Smooth muscle cell (in vitro differentiated cells): ENCODE measurements at regions not wholly inside any gene's neighbourhood (a gene's known extent, or its start where the extent isn't known, plus 50 kb on each side); places are given as distances from the start of the nearest gene placed in this dataset.

Experiments used
- DNase-seq: peaks from one replicate; lab custom pipeline; 2025; ENCODE audit not compliant: unreplicated experiment; lab: John Stamatoyannopoulos, UW
- H2AFZ ChIP-seq: fragments of 200-600 bp; sonication (generic); 2 replicates; pipeline ENCODE4 v1.6.0; 2016; ENCODE audit warnings: antibody characterized with exemption, low read depth, mild to moderate bottlenecking
- H3F3A ChIP-seq: fragments of 200-600 bp; sonication (generic); 2 replicates; pipeline ENCODE4 v1.6.0; 2017; ENCODE audit warnings: antibody characterized with exemption, low read depth
- H3K27ac ChIP-seq: fragments of 200-600 bp; sonication (generic); 2 replicates; pipeline ENCODE4 v1.5.1; 2016; ENCODE audit warnings: low read depth, mild to moderate bottlenecking
- H3K27me3 ChIP-seq: fragments of 200-600 bp; sonication (generic); 2 replicates; pipeline ENCODE4 v1.6.1; 2016; ENCODE audit warnings: low read depth, mild to moderate bottlenecking
- H3K36me3 ChIP-seq: fragments of 200-600 bp; sonication (generic); 2 replicates; pipeline ENCODE4 v1.5.1; 2016; ENCODE audit warnings: low read depth
- H3K4me1 ChIP-seq: fragments of 200-600 bp; sonication (generic); 2 replicates; pipeline ENCODE4 v1.5.1; 2016; ENCODE audit warnings: low read depth
- H3K4me2 ChIP-seq: fragments of 200-600 bp; sonication (generic); 2 replicates; pipeline ENCODE4 v1.6.0; 2016; ENCODE audit warnings: mild to moderate bottlenecking
- H3K4me3 ChIP-seq: fragments of 200-600 bp; sonication (generic); 2 replicates; pipeline ENCODE4 v1.5.1; 2016; ENCODE audit warnings: mild to moderate bottlenecking
- H3K79me2 ChIP-seq: fragments of 200-600 bp; sonication (generic); 2 replicates; pipeline ENCODE4 v1.6.0; 2016; ENCODE audit warnings: low read depth, mild to moderate bottlenecking
- H3K9ac ChIP-seq: fragments of 200-600 bp; sonication (generic); 2 replicates; pipeline ENCODE4 v1.6.0; 2016; ENCODE audit warnings: low read depth
- H3K9me3 ChIP-seq: fragments of 200-600 bp; sonication (generic); replicated peaks from 2 replicates; pipeline ENCODE4 v1.5.1; 2016; ENCODE audit warnings: low read depth
- H4K20me1 ChIP-seq: fragments of 200-600 bp; sonication (generic); 2 replicates; pipeline ENCODE4 v1.6.0; 2016; ENCODE audit warnings: low read depth
- WGBS: methylation state at CpG from one replicate; pipeline ENCODE4 v1.1.7; 2016; ENCODE audit warnings: low lambda C conversion rate; 5-methylcytosine and 5-hydroxymethylcytosine counted together
- TF ChIP-seq, protein P1 (sequence below): fragments of 200-600 bp; sonication (generic); IDR thresholded peaks from 2 replicates; pipeline ENCODE4 v1.5.1; 2017; ENCODE audit warnings: borderline replicate concordance, mild to moderate bottlenecking, antibody characterized with exemption; ENCODE audit not compliant: insufficient read depth, poor library complexity, severe bottlenecking

DNA sequence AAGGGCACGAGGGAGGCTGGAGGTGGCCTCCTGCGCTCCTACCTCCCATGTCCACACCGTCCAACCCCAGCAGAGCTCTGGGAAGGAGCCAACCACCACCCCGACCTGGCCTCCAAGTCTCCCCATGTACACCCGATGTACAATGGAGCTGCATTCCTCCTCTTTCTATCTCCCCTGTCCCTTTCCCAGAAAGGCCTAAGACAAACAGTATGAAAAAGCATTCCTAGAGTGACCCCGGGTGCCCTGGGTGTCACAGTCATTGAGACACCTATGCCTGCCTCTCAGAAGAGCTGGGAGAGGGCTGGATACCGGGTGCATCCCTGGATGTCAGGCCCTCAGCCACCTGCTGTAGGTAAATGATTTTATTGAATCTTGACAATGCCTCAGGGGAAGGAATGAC is 248.1 kb downstream of the EMX2 start:
- no peak overlapping the region for H3K9ac ChIP-seq
- TF ChIP-seq, protein P1, sequence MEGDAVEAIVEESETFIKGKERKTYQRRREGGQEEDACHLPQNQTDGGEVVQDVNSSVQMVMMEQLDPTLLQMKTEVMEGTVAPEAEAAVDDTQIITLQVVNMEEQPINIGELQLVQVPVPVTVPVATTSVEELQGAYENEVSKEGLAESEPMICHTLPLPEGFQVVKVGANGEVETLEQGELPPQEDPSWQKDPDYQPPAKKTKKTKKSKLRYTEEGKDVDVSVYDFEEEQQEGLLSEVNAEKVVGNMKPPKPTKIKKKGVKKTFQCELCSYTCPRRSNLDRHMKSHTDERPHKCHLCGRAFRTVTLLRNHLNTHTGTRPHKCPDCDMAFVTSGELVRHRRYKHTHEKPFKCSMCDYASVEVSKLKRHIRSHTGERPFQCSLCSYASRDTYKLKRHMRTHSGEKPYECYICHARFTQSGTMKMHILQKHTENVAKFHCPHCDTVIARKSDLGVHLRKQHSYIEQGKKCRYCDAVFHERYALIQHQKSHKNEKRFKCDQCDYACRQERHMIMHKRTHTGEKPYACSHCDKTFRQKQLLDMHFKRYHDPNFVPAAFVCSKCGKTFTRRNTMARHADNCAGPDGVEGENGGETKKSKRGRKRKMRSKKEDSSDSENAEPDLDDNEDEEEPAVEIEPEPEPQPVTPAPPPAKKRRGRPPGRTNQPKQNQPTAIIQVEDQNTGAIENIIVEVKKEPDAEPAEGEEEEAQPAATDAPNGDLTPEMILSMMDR: no peak
- H3F3A ChIP-seq: no peaks in the 10 kb centered on the region
- H2AFZ ChIP-seq: no peak overlapping the region
- no peaks in the 10 kb centered on the region for H3K79me2 ChIP-seq
- no peak for DNase-seq
- H3K27ac ChIP-seq: no peak overlapping the region
- WGBS: 82% methylated on average over 7 of the region's 7 CpGs
- no peak overlapping the region for H3K4me3 ChIP-seq
- H3K27me3 ChIP-seq: peaks cover 44% of the 10 kb centered on the region
- no peak overlapping the region for H3K4me2 ChIP-seq
- H3K4me1 ChIP-seq: no peaks in the 10 kb centered on the region
- H4K20me1 ChIP-seq: no peaks in the 10 kb centered on the region
- H3K9me3 ChIP-seq: no peaks in the 10 kb centered on the region
- no peaks in the 10 kb centered on the region for H3K36me3 ChIP-seq

DNA sequence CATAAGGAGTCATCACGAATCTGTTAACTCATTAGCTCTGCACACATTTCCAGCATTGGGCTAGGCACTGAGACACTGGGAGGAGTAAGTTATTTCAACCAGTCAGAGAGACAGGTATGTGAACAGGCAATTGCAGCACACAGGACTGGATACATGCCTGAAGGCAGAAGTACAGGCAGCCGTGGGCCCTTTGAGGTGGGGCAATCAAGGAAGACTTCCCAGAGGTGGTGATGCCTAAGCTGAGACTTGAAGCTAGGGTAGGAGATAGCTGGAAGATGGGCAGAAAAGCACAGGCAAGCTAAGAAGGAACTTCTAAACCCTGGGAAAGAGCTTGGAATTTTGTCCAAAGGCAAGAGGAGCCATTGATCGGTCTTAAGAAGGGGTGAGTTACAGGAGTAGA is 249.7 kb downstream of the EMX2 start:
- H3K27ac ChIP-seq: no peak overlapping the region
- no peaks in the 10 kb centered on the region for H4K20me1 ChIP-seq
- TF ChIP-seq, protein P1: no peak
- H3K9ac ChIP-seq: no peak overlapping the region
- H3F3A ChIP-seq: no peaks in the 10 kb centered on the region
- WGBS: 77% methylated on average over 3 of the region's 3 CpGs
- no peak overlapping the region for H2AFZ ChIP-seq
- no peak overlapping the region for H3K4me3 ChIP-seq
- no peaks in the 10 kb centered on the region for H3K79me2 ChIP-seq
- no peaks in the 10 kb centered on the region for H3K36me3 ChIP-seq
- H3K27me3 ChIP-seq: peaks cover 44% of the 10 kb centered on the region
- H3K4me2 ChIP-seq: no peak overlapping the region
- no peaks in the 10 kb centered on the region for H3K4me1 ChIP-seq
- H3K9me3 ChIP-seq: no peaks in the 10 kb centered on the region
- no peak for DNase-seq

DNA sequence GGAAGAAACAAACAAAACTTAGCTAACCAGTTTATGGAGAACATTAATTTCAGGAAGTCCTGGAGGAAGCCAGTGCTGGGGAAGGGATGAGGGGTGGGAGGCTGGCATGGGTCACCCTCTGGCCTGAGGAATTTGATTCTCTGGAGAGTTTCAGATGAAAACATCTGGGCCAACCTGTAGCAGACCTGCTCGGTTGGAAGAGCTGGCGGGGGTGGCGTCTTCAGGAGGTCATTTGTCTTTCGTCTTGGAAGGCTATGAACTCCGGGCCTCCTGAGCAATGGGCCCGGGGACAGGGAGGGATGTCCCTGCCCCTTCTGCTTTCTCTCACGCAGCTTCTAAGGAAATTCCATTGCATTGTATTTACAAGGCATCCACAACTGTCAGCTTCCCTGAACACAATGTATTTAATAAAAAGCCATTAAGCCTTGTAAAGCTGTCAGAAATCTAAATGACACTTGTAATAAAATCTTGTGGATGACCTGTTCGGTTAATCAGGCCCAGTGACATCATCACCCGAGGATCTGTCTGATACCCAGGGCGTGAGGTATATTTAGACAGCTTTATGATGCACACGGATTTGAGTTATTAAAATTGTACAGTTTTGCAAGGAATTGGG is 250.5 kb downstream of the RAB11FIP2 start:
- no peaks in the 10 kb centered on the region for H3F3A ChIP-seq
- no peak overlapping the region for H3K4me3 ChIP-seq
- no peaks in the 10 kb centered on the region for H3K79me2 ChIP-seq
- WGBS: 55% methylated on average over 11 of the region's 11 CpGs
- no peaks in the 10 kb centered on the region for H3K9me3 ChIP-seq
- H4K20me1 ChIP-seq: no peaks in the 10 kb centered on the region
- TF ChIP-seq, protein P1: no peak
- H3K9ac ChIP-seq: no peak overlapping the region
- H3K4me1 ChIP-seq: no peaks in the 10 kb centered on the region
- peaks cover 20% of the 10 kb centered on the region for H3K27me3 ChIP-seq
- no peak overlapping the region for H3K4me2 ChIP-seq
- H3K36me3 ChIP-seq: no peaks in the 10 kb centered on the region
- no peak for DNase-seq
- no peak overlapping the region for H3K27ac ChIP-seq
- no peak overlapping the region for H2AFZ ChIP-seq

DNA sequence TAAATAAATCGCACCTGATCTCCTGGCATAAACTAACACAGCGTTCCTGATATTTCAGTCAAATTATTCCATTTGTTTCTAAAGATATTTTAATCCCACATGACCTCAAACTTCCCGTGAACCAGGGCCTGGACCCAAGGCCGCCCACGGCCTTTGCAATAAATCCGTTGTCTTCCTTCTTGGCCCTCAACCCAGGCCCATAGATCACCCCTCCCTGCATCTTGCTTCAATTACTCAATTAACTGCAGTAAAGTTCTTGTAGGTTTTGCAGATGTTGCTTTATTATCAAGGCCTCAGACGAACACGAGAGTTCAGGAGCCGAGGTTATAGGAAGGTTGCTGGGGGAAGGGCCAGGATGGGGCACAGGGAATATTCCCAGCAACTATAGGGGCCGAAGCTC is 249.4 kb downstream of the RAB11FIP2 start:
- Histone ChIP-seq H3K36me3 (no peaks in the 10 kb centered on the region), H3K4me3 (no peak overlapping the region), H3K27ac (no peak overlapping the region), H3K4me2 (no peak overlapping the region), H3K27me3 (peaks cover 14% of the 10 kb centered on the region), H2AFZ (no peak overlapping the region), H3F3A (no peaks in the 10 kb centered on the region), H3K4me1 (no peaks in the 10 kb centered on the region), H3K9ac (no peak overlapping the region), H4K20me1 (no peaks in the 10 kb centered on the region), H3K9me3 (no peaks in the 10 kb centered on the region), H3K79me2 (no peaks in the 10 kb centered on the region)
- DNase-seq: no peak
- 68% methylated on average over 10 of the region's 10 CpGs for WGBS
- TF ChIP-seq, protein P1: no peak
